ENCODE measurements at regions not wholly inside any gene's neighbourhood (a gene's known extent, or its start where the extent isn't known, plus 50 kb on each side); places are given as distances from the start of the nearest gene placed in this dataset.

DNA sequence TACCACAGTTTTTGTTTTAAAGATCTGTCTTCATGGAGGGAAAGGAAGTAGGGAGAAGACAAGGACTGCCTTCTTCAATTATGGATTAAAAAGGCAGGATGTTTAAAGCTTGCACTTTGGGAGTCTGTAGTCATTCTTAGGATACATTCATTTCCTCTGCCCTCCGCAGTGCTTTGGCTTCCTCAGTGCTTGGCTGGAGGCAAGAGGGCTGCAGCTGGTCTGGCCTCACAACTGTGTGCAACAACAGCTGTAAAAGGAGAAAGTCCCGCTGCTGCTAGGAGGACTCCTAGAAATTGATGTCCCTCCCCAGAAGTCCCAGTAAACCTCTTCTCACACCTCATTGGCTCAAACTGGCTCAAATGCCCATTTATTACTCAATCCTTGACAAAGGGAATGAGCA, 54.4 kb upstream of the PPP2R3A start:
- no peak for DNase-seq
- H3K27me3 ChIP-seq (ENCODE audit: control insufficient read depth in 2 of 2, insufficient read depth in 2 of 2, low read length in 2 of 2): no peaks in the 10 kb centered on the region
- H3K36me3 Mint-ChIP-seq: no peaks in the 10 kb centered on the region
- no peak overlapping the region for H3K27ac Mint-ChIP-seq
- H3K4me3 ChIP-seq (replicated peaks in 1 of 3; ENCODE audit: low read depth in 2 of 3, low read length in 3 of 3): no peak overlapping the region
- H4K20me1 ChIP-seq (ENCODE audit: insufficient read depth, low read length): no peaks in the 10 kb centered on the region
- WGBS (ENCODE audit: insufficient coverage): no CpG with 5 or more reads among the region's 2 CpGs
- H3K9ac ChIP-seq (ENCODE audit: insufficient read depth, low read length, poor library complexity, severe bottlenecking): no peak overlapping the region
- TF ChIP-seq, protein P1, sequence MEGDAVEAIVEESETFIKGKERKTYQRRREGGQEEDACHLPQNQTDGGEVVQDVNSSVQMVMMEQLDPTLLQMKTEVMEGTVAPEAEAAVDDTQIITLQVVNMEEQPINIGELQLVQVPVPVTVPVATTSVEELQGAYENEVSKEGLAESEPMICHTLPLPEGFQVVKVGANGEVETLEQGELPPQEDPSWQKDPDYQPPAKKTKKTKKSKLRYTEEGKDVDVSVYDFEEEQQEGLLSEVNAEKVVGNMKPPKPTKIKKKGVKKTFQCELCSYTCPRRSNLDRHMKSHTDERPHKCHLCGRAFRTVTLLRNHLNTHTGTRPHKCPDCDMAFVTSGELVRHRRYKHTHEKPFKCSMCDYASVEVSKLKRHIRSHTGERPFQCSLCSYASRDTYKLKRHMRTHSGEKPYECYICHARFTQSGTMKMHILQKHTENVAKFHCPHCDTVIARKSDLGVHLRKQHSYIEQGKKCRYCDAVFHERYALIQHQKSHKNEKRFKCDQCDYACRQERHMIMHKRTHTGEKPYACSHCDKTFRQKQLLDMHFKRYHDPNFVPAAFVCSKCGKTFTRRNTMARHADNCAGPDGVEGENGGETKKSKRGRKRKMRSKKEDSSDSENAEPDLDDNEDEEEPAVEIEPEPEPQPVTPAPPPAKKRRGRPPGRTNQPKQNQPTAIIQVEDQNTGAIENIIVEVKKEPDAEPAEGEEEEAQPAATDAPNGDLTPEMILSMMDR (IDR thresholded peaks at IDR 0.05): no peak
- no peaks in the 10 kb centered on the region for H3K36me3 ChIP-seq (replicated peaks in 1 of 2; ENCODE audit: control insufficient read depth in 1 of 2, insufficient read depth in 2 of 2, low read length in 2 of 2)
- peaks cover 0 to 5% (median 5%) of the 10 kb centered on the region in 3 donors for H3K27me3 Mint-ChIP-seq (ENCODE audit: low read depth in 3 of 3)
- intact Hi-C loops (cut with micrococcal nuclease): no loop called here
- H3K27ac ChIP-seq (ENCODE audit: low read depth in 1 of 2, low read length in 2 of 2): no peak overlapping the region
- H2AFZ ChIP-seq (ENCODE audit: insufficient read depth, low read depth, low read length, poor library complexity, severe bottlenecking): no peak overlapping the region
- no peaks in the 10 kb centered on the region for H3K4me1 ChIP-seq (ENCODE audit: control insufficient read depth in 1 of 2, insufficient read depth in 2 of 2, low read length in 2 of 2)
- no peaks in the 10 kb centered on the region for H3K4me1 Mint-ChIP-seq
- no peaks in the 10 kb centered on the region for H3K9me3 Mint-ChIP-seq
- H3K9me3 ChIP-seq (replicated peaks in 1 of 2; ENCODE audit: control insufficient read depth in 1 of 2, insufficient read depth in 1 of 2, low read length in 2 of 2): no peaks in the 10 kb centered on the region
- H3K4me2 ChIP-seq (replicated peaks; ENCODE audit: extremely low read depth, low read length, poor library complexity, severe bottlenecking): no peak overlapping the region
- no peaks in the 10 kb centered on the region for H3K79me2 ChIP-seq (ENCODE audit: insufficient read depth, low read length)
- H3K4me3 Mint-ChIP-seq: no peak overlapping the region

DNA sequence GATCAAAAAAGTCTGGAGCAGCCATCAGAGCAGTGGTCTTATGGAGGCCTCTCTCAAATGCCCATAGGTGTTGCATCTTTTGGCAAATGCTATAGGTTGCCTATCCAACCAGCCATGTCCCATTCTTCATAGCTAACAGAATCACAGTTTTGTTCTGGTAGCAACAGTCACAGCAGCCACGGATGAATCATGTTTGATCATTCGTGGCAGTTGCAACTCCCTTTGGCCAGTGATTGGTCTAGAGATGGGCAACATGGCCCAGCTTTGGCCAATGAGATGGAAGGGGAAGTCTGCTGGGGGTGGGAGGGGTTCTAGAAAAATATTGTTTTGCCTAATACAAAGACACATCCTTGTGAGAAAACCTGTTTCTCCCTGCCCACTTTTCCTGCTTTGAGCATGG, 50.3 kb upstream of the PPP2R3A start:
- intact Hi-C loops (cut with micrococcal nuclease): no loop called here
- peaks cover 0 to 3% (median 2%) of the 10 kb centered on the region in 3 donors for H3K27me3 Mint-ChIP-seq (ENCODE audit: low read depth in 3 of 3)

More for the DNA sequence above, 50.3 kb upstream of the PPP2R3A start:
- Histone ChIP-seq H3K9me3 (replicated peaks in 1 of 2; ENCODE audit: control insufficient read depth in 1 of 2, insufficient read depth in 1 of 2, low read length in 2 of 2) (no peaks in the 10 kb centered on the region), H3K27ac (ENCODE audit: low read depth in 1 of 2, low read length in 2 of 2) (no peak overlapping the region), H4K20me1 (ENCODE audit: insufficient read depth, low read length) (no peaks in the 10 kb centered on the region), H2AFZ (ENCODE audit: insufficient read depth, low read depth, low read length, poor library complexity, severe bottlenecking) (no peak overlapping the region), H3K79me2 (ENCODE audit: insufficient read depth, low read length) (no peaks in the 10 kb centered on the region), H3K4me2 (replicated peaks; ENCODE audit: extremely low read depth, low read length, poor library complexity, severe bottlenecking) (no peak overlapping the region), H3K9ac (ENCODE audit: insufficient read depth, low read length, poor library complexity, severe bottlenecking) (no peak overlapping the region), H3K4me1 (ENCODE audit: control insufficient read depth in 1 of 2, insufficient read depth in 2 of 2, low read length in 2 of 2) (no peaks in the 10 kb centered on the region), H3K27me3 (ENCODE audit: control insufficient read depth in 2 of 2, insufficient read depth in 2 of 2, low read length in 2 of 2) (no peaks in the 10 kb centered on the region), H3K36me3 (replicated peaks in 1 of 2; ENCODE audit: control insufficient read depth in 1 of 2, insufficient read depth in 2 of 2, low read length in 2 of 2) (no peaks in the 10 kb centered on the region), H3K4me3 (replicated peaks in 1 of 3; ENCODE audit: low read depth in 2 of 3, low read length in 3 of 3) (no peak overlapping the region)
- H3K36me3 Mint-ChIP-seq: no peaks in the 10 kb centered on the region
- no peak overlapping the region for H3K4me3 Mint-ChIP-seq
- 80% methylated on average over 2 of the region's 2 CpGs for WGBS (ENCODE audit: insufficient coverage)
- H3K4me1 Mint-ChIP-seq: no peaks in the 10 kb centered on the region
- DNase-seq: no peak
- H3K9me3 Mint-ChIP-seq: no peaks in the 10 kb centered on the region
- H3K27ac Mint-ChIP-seq: no peak overlapping the region
- TF ChIP-seq, protein P1 (IDR thresholded peaks at IDR 0.05): no peak
